CD4-positive, CD25-positive, alpha-beta regulatory T cell (primary cell): ENCODE measurements at regions not wholly inside any gene's neighbourhood (a gene's known extent, or its start where the extent isn't known, plus 50 kb on each side); places are given as distances from the start of the nearest gene placed in this dataset.

Experiments
- ATAC-seq, 2 donors: fragments of 150-1000 bp; cut with Tn5 transposase; one replicate each; pipeline ENCODE4 v1.10.0; 2021; ENCODE audit warnings: low read depth in 2 of 2, moderate number of reproducible peaks in 2 of 2, moderate library complexity in 1 of 2
- DNase-seq, 3 donors: peaks; one replicate each; pipeline versions ENCODE4 v3.0.0 to v3.0.0-alpha.2; 2012 to 2022; ENCODE audit warnings: mixed read lengths in 1 of 3
- H3K27ac ChIP-seq: one replicate; pipeline ENCODE4 v1.7.0; 2013; ENCODE audit warnings: mild to moderate bottlenecking, low read length; ENCODE audit not compliant: insufficient read depth, poor library complexity, severe bottlenecking
- H3K27me3 ChIP-seq: one replicate; pipeline ENCODE4 v1.7.0; 2013; ENCODE audit warnings: low read length; ENCODE audit not compliant: control insufficient read depth, insufficient read depth
- H3K36me3 ChIP-seq: one replicate; pipeline ENCODE4 v1.7.0; 2013; ENCODE audit warnings: mild to moderate bottlenecking, low read length, moderate library complexity; ENCODE audit not compliant: control insufficient read depth, insufficient read depth
- H3K4me1 ChIP-seq: 2 replicates; pipeline ENCODE4 v1.7.0; 2013; ENCODE audit warnings: mild to moderate bottlenecking, low read length; ENCODE audit not compliant: insufficient read depth, control insufficient read depth, poor library complexity, severe bottlenecking
- H3K4me3 ChIP-seq: one replicate; pipeline ENCODE4 v1.7.0; 2013; ENCODE audit warnings: low read depth, mild to moderate bottlenecking, low read length, moderate library complexity
- H3K9me3 ChIP-seq, 2 experiments: 1 replicate in 1 of 2; 2 replicates in 1 of 2; pipeline ENCODE4 v1.7.0; 2013; ENCODE audit warnings: low read length in 2 of 2, mild to moderate bottlenecking in 1 of 2, moderate library complexity in 1 of 2; ENCODE audit not compliant: control insufficient read depth in 2 of 2
- H3K27ac Mint-ChIP-seq, 3 donors: one replicate each; pipeline ENCODE4 v1.8.0; 2020 to 2022; ENCODE audit warnings: mild to moderate bottlenecking in 3 of 3, mixed read lengths in 3 of 3, moderate library complexity in 2 of 3
- H3K27me3 Mint-ChIP-seq: one replicate; pipeline ENCODE4 v1.8.0; 2022; ENCODE audit warnings: mild to moderate bottlenecking, mixed read lengths
- H3K36me3 Mint-ChIP-seq: one replicate; pipeline ENCODE4 v1.8.0; 2020; ENCODE audit warnings: mixed read lengths
- H3K4me1 Mint-ChIP-seq, 4 donors: one replicate each; pipeline ENCODE4 v1.8.0; 2020 to 2022; ENCODE audit warnings: mixed read lengths in 4 of 4, mild to moderate bottlenecking in 1 of 4
- H3K4me3 Mint-ChIP-seq, 4 donors: one replicate each; pipeline ENCODE4 v1.8.0; 2020 to 2022; ENCODE audit warnings: mild to moderate bottlenecking in 4 of 4, mixed read lengths in 4 of 4, moderate library complexity in 3 of 4
- H3K9me3 Mint-ChIP-seq, 7 donors: one replicate each; pipeline ENCODE4 v1.8.0; 2020 to 2022; ENCODE audit warnings: mixed read lengths in 7 of 7, mild to moderate bottlenecking in 3 of 7, moderate library complexity in 2 of 7

DNA sequence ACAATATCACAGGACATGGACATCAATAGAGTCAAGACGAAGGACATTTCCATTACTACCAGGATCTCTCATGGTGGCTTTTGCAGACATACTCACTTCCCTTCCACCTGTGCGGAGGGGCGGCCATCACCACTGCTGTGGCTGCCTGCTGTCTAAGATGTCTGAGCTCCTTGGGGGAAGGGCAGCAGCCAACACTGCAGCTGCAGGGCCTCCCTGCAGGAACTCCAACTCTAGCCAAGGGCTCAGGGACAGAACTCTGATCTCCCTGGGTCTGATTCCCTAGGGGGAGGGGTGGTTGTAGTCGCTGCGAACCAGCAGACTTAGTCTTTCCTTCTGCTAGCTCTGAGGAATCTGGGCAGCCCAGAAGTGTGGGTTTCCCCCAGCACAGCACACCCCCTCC lies 78.9 kb upstream of the ANKRD10 start:
- H3K27ac ChIP-seq = no peak overlapping the region
- peaks cover 0 to 5% (median 0%) of the 10 kb centered on the region in 7 donors for H3K9me3 Mint-ChIP-seq

GRCh38 chr13:110991991-110992508 lies 77.2 kb upstream of the ANKRD10 start:
- ATAC-seq = no peak
- no peaks in the 10 kb centered on the region for H3K36me3 Mint-ChIP-seq

More for the DNA sequence above, 78.9 kb upstream of the ANKRD10 start:
- Mint-ChIP-seq H3K27me3 (peaks cover 19% of the 10 kb centered on the region), H3K27ac (no peak overlapping the region), H3K36me3 (no peaks in the 10 kb centered on the region), H3K4me3 (no peak overlapping the region), H3K4me1 (no peaks in the 10 kb centered on the region)
- Histone ChIP-seq H3K4me3 (no peak overlapping the region), H3K9me3 (no peaks in the 10 kb centered on the region), H3K27me3 (no peaks in the 10 kb centered on the region), H3K36me3 (no peaks in the 10 kb centered on the region), H3K4me1 (no peaks in the 10 kb centered on the region)
- ATAC-seq (no peak), DNase-seq (no peak)

DNA sequence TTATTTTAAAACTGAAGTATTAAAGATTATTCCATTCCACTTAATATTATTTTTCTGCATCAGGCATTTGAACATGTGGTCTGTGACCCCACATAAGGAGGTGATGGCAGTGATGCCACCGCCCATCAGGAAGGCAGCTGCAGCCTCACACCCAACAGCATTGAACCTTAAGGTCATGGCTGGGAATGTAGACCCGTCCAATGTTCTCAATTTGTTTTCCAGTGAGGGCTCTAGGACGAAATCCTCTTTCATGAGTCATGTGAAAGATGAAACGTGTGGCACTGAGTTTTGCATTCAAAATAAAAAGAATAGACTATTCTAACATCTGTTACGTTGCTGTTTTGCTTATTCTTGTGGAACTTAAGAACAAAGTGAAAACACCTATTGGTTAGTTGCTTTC lies 74.5 kb upstream of the ANKRD10 start:
- Mint-ChIP-seq H3K27ac (no peak overlapping the region), H3K4me3 (no peak overlapping the region), H3K36me3 (no peaks in the 10 kb centered on the region), H3K27me3 (peaks cover 4% of the 10 kb centered on the region), H3K4me1 (no peaks in the 10 kb centered on the region), H3K9me3 (peaks cover 0 to 4% (median 0%) of the 10 kb centered on the region in 7 donors)
- Histone ChIP-seq H3K27me3 (peaks cover 4% of the 10 kb centered on the region), H3K4me1 (no peaks in the 10 kb centered on the region), H3K4me3 (no peak overlapping the region), H3K9me3 (no peaks in the 10 kb centered on the region), H3K27ac (no peak overlapping the region), H3K36me3 (no peaks in the 10 kb centered on the region)
- ATAC-seq (no peak), DNase-seq (no peak)

More at GRCh38 chr13:110991991-110992508, 77.2 kb upstream of the ANKRD10 start:
- Mint-ChIP-seq H3K9me3 (peaks cover 0 to 3% (median 0%) of the 10 kb centered on the region in 7 donors), H3K4me3 (no peak overlapping the region), H3K27me3 (peaks cover 23% of the 10 kb centered on the region), H3K4me1 (no peaks in the 10 kb centered on the region), H3K27ac (no peak overlapping the region)
- Histone ChIP-seq H3K36me3 (no peaks in the 10 kb centered on the region), H3K27ac (no peak overlapping the region), H3K27me3 (no peaks in the 10 kb centered on the region), H3K4me1 (no peaks in the 10 kb centered on the region), H3K9me3 (no peaks in the 10 kb centered on the region), H3K4me3 (no peak overlapping the region)
- DNase-seq = no peak

DNA sequence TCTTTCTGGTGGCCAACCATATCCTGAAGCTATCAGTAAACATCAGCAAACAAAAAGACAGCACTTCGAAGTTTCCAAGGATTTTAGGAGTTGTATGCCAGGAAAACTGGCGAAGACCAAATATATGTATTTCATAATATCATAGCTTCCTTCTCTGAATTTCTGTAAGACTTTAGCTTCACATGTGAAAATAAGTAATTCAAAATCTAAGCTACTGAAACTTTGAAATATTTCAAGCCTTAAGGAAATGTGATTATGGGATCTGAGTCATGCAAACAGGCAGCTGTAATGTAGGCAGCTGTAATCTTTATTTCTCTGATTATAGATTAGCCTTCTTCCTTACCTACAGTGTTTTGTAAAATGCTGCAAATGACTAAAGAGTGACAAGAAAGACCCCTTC lies 70.7 kb upstream of the ANKRD10 start:
- H3K36me3 Mint-ChIP-seq = no peaks in the 10 kb centered on the region
- H3K4me1 Mint-ChIP-seq = no peaks in the 10 kb centered on the region
- H3K9me3 Mint-ChIP-seq = peaks cover 0 to 1% (median 0%) of the 10 kb centered on the region in 7 donors
- Histone ChIP-seq H3K27ac (no peak overlapping the region), H3K9me3 (no peaks in the 10 kb centered on the region), H3K4me1 (no peaks in the 10 kb centered on the region), H3K36me3 (no peaks in the 10 kb centered on the region), H3K4me3 (no peak overlapping the region), H3K27me3 (peaks cover 8% of the 10 kb centered on the region)
- H3K27ac Mint-ChIP-seq = no peak overlapping the region
- peaks cover 8% of the 10 kb centered on the region for H3K27me3 Mint-ChIP-seq
- DNase-seq (no peak), ATAC-seq (no peak)
- no peak overlapping the region for H3K4me3 Mint-ChIP-seq

- Mint-ChIP-seq H3K27me3 (peaks cover 8% of the 10 kb centered on the region), H3K27ac (no peak overlapping the region), H3K36me3 (no peaks in the 10 kb centered on the region), H3K4me3 (no peak overlapping the region), H3K4me1 (no peaks in the 10 kb centered on the region), H3K9me3 (peaks cover 0 to 1% (median 0%) of the 10 kb centered on the region in 7 donors)
- H3K27me3 ChIP-seq = peaks cover 8% of the 10 kb centered on the region
- H3K4me1 ChIP-seq = no peaks in the 10 kb centered on the region
- no peaks in the 10 kb centered on the region for H3K36me3 ChIP-seq
- H3K4me3 ChIP-seq = no peak overlapping the region
- H3K27ac ChIP-seq = no peak overlapping the region
- DNase-seq (no peak), ATAC-seq (no peak)
- H3K9me3 ChIP-seq = no peaks in the 10 kb centered on the region
These were observed 69.9 kb upstream of the ANKRD10 start for GRCh38 chr13:110984798-110985197.

DNA sequence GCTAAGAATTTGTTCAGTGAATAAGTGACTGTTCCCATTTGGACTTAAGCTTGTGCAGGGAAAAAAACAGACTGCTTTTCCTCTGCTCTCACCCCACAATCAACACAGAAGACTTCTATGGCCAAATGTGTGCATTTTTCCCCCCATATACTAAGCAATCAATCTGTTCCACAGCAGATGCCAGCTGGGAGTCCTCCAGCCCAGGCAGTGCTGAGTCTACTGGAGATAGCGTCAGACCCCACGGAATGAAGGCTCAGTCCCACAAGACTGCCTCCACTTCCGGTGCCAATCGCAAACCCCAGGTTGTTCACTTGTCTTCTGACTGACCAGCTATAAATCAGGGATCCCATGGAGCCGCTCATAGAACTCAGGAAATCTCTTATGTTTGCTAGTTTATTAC lies 69.5 kb upstream of the ANKRD10 start:
- peaks cover 8% of the 10 kb centered on the region for H3K27me3 ChIP-seq

DNA sequence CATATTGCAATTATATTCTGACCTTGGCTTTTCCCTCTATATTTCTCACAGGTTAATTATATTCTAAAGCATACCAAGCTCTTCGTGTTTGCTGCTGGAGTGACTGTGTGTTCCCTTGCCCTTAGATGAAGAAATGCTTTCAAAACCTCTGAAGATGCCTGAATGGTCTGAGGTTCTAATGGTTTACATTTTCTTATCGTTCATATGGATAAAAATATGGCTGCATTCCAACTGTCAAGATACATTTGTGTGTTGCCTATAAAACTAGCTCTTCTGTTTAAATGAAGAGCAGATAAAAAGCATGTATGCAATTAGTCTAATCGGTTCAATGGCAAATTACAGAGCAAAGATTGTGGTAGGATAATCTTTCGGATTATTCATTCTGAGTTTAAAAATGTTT lies 68.4 kb upstream of the ANKRD10 start:
- Histone ChIP-seq H3K4me1 (no peaks in the 10 kb centered on the region), H3K27me3 (peaks cover 8% of the 10 kb centered on the region), H3K4me3 (no peak overlapping the region), H3K27ac (no peak overlapping the region), H3K9me3 (no peaks in the 10 kb centered on the region), H3K36me3 (no peaks in the 10 kb centered on the region)
- no peak overlapping the region for H3K27ac Mint-ChIP-seq
- DNase-seq = no peak
- H3K4me3 Mint-ChIP-seq = no peak overlapping the region
- peaks cover 14% of the 10 kb centered on the region for H3K27me3 Mint-ChIP-seq
- ATAC-seq = no peak
- no peaks in the 10 kb centered on the region for H3K4me1 Mint-ChIP-seq
- H3K36me3 Mint-ChIP-seq = no peaks in the 10 kb centered on the region
- peaks cover 0 to 1% (median 0%) of the 10 kb centered on the region in 7 donors for H3K9me3 Mint-ChIP-seq

More for the DNA sequence above, 69.5 kb upstream of the ANKRD10 start:
- Histone ChIP-seq H3K36me3 (no peaks in the 10 kb centered on the region), H3K4me1 (no peaks in the 10 kb centered on the region), H3K27ac (no peak overlapping the region), H3K4me3 (no peak overlapping the region), H3K9me3 (no peaks in the 10 kb centered on the region)
- Mint-ChIP-seq H3K4me1 (no peaks in the 10 kb centered on the region), H3K36me3 (no peaks in the 10 kb centered on the region), H3K9me3 (peaks cover 0 to 1% (median 0%) of the 10 kb centered on the region in 7 donors), H3K4me3 (no peak overlapping the region), H3K27ac (no peak overlapping the region), H3K27me3 (peaks cover 8% of the 10 kb centered on the region)
- DNase-seq = no peak
- no peak for ATAC-seq

DNA sequence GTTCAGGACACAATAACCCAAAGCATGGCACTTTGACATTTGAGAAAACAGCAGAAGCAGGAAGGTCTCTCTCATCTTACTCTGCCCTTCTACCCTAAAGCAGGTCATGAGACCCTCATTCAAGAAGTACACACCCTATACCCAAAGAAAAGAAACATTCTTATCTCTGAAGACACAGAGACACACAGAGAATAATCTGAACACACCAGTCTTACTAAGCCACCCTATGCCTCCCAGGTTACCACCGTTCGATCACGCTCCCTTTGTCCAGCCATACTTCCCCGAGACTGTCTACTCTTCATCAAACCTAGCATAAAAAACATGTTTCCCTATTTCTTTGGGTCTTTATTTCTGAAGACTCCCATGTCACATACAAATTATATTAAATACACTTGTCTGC lies 66.5 kb upstream of the ANKRD10 start:
- no peaks in the 10 kb centered on the region for H3K4me1 Mint-ChIP-seq
- no peaks in the 10 kb centered on the region for H3K36me3 Mint-ChIP-seq
- Histone ChIP-seq H3K27ac (no peak overlapping the region), H3K27me3 (peaks cover 7% of the 10 kb centered on the region), H3K4me1 (no peaks in the 10 kb centered on the region), H3K4me3 (no peak overlapping the region), H3K9me3 (no peaks in the 10 kb centered on the region), H3K36me3 (no peaks in the 10 kb centered on the region)
- ATAC-seq (no peak), DNase-seq (no peak)
- no peak overlapping the region for H3K27ac Mint-ChIP-seq
- peaks cover 0 to 3% (median 0%) of the 10 kb centered on the region in 7 donors for H3K9me3 Mint-ChIP-seq
- peaks cover 13% of the 10 kb centered on the region for H3K27me3 Mint-ChIP-seq
- H3K4me3 Mint-ChIP-seq = no peak overlapping the region
